SK-N-SH treated with all-trans-retinoic acid at 6 μM for 48 hours (cell line): ENCODE measurements at regions not wholly inside any gene's neighbourhood (a gene's known extent, or its start where the extent isn't known, plus 50 kb on each side); places are given as distances from the start of the nearest gene placed in this dataset.

Experiments used
- CSDC2 ChIP-seq: fragments of 250-450 bp; sonication (Bioruptor Pico); IDR thresholded peaks from 2 replicates; pipeline ENCODE4 v1.5.0; 2020; ENCODE audit warnings: mild to moderate bottlenecking, moderate library complexity
- ESRRG ChIP-seq: fragments of 250-450 bp; sonication (Bioruptor Pico); IDR thresholded peaks from 2 replicates; pipeline ENCODE4 v1.6.1; 2021; ENCODE audit warnings: mild to moderate bottlenecking
- GLIS3 ChIP-seq: fragments of 250-450 bp; sonication (Bioruptor Pico); IDR thresholded peaks from 2 replicates; pipeline ENCODE4 v1.5.0; 2020; ENCODE audit warnings: mild to moderate bottlenecking, moderate library complexity
- PATZ1 ChIP-seq: fragments of 250-450 bp; sonication (Bioruptor Pico); IDR thresholded peaks from 2 replicates; pipeline ENCODE4 v1.8.0; 2020; ENCODE audit warnings: mild to moderate bottlenecking, moderate library complexity, borderline replicate concordance
- RARB ChIP-seq: fragments of 250-450 bp; sonication (Bioruptor Pico); IDR thresholded peaks from 2 replicates; pipeline ENCODE4 v1.8.0; 2021; ENCODE audit warnings: mild to moderate bottlenecking, moderate library complexity
- TCF4 ChIP-seq: fragments of 250-450 bp; sonication (Bioruptor Pico); IDR thresholded peaks from 2 replicates; pipeline ENCODE4 v1.8.0; 2021; ENCODE audit warnings: mild to moderate bottlenecking, moderate library complexity, borderline replicate concordance
- ZFP30 ChIP-seq: fragments of 450-650 bp; formaldehyde crosslinking; IDR thresholded peaks from 2 replicates; pipeline ENCODE4 v1.5.0; 2022; ENCODE audit warnings: mild to moderate bottlenecking, moderate library complexity

DNA sequence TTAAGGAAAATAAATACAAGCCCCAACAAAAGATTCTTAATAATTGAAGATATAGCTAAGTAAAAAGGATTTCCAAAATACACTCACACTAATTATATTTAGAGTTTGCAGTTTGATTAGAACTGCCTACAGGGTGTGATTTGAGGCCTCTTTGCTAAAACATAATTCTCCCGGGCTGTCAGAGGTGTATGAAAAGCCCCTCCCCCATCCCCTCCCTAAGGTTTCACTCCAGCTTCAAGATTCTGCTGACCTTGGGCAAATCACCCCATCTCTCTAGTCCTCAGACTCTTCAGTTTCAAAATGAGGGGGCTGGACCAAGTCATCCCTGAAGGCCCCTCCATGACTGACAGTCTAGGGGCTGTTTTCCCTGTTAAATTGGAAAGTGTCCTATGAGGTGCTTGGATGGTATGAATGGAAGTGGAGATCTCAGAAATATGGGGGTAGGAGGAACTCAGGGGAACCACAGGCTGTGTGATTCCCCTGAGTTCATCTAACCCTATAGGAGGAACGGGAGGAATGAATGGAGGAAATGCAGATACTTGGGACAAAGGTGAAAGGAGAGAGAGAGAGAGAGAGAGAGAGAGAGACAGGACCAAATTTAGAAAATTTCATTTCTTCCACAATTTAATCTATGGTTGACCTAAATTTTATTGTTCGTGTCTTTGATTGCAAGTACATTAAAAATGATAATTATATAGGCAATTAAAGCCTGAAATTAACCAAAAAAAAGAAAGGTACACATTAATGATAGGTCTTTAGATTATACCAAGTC lies 107.5 kb downstream of the SPP2 start:
- TF ChIP-seq RARB = no peak
- TF ChIP-seq GLIS3 (CRISPR knock-in tag) = no peak
- no peak for TF ChIP-seq PATZ1 (CRISPR knock-in tag)
- TF ChIP-seq TCF4 (CRISPR knock-in tag) = no peak
- TF ChIP-seq ZFP30 = no peak
- TF ChIP-seq CSDC2 (CRISPR knock-in tag) = no peak
- TF ChIP-seq ESRRG (CRISPR knock-in tag) = no peak
